ENCODE measurements at regions not wholly inside any gene's neighbourhood (a gene's known extent, or its start where the extent isn't known, plus 50 kb on each side); places are given as distances from the start of the nearest gene placed in this dataset.

- TF ChIP-seq GATA2 (IDR thresholded peaks at IDR 0.05; ENCODE audit: low read depth, low read length): peak; percentile 99
- TF ChIP-seq GATA3 (IDR thresholded peaks at IDR 0.05; ENCODE audit: low read depth, low read length): no peak
Observed at GRCh38 chr14:100674897-100675619, 51.6 kb upstream of the DLK1 start.

Measured in SH-SY5Y (cell line).